ENCODE measurements at regions not wholly inside any gene's neighbourhood (a gene's known extent, or its start where the extent isn't known, plus 50 kb on each side); places are given as distances from the start of the nearest gene placed in this dataset.

- H3K27me3 ChIP-seq: no peaks in the 10 kb centered on the region
- H3K4me1 ChIP-seq (ENCODE audit: insufficient read depth): no peaks in the 10 kb centered on the region
- H3K9me2 ChIP-seq (replicated peaks; ENCODE audit: insufficient read depth): no peaks in the 10 kb centered on the region
- no peaks in the 10 kb centered on the region for H4K20me1 ChIP-seq (ENCODE audit: insufficient read depth, poor library complexity, severe bottlenecking)
- 72% methylated on average over 7 of the region's 7 CpGs for WGBS (ENCODE audit: low lambda C conversion rate, missing lambda C conversion rate)
- no peaks in the 10 kb centered on the region for H3K36me3 ChIP-seq (replicated peaks; ENCODE audit: insufficient read depth, low read depth)
- no peak overlapping the region for H3K4me2 ChIP-seq
- no peak for DNase-seq (ENCODE audit: low spot score)
- TF ChIP-seq CTCF (IDR thresholded peaks at IDR 0.05; ENCODE audit: poor library complexity): no peak
- no peak for TF ChIP-seq EZH2 (IDR thresholded peaks at IDR 0.05; ENCODE audit: borderline replicate concordance)
- TF ChIP-seq EZH2phosphoT487 (IDR thresholded peaks at IDR 0.05; ENCODE audit: low read depth, severe bottlenecking, unreplicated experiment): no peak
- H3K79me2 ChIP-seq: no peaks in the 10 kb centered on the region
- H2AFZ ChIP-seq: no peak overlapping the region
- no peak overlapping the region for H3K4me3 ChIP-seq
- no peak overlapping the region for H3K27ac ChIP-seq
- H3K9me3 ChIP-seq (ENCODE audit: low read depth): no peaks in the 10 kb centered on the region
Observed at GRCh38 chr15:60162251-60162967, 158.3 kb downstream of the FOXB1 start.

- Histone ChIP-seq H3K9me3 (ENCODE audit: low read depth) (no peaks in the 10 kb centered on the region), H3K9me2 (replicated peaks; ENCODE audit: insufficient read depth) (no peaks in the 10 kb centered on the region), H3K4me2 (no peak overlapping the region), H3K27ac (no peak overlapping the region), H4K20me1 (ENCODE audit: insufficient read depth, poor library complexity, severe bottlenecking) (no peaks in the 10 kb centered on the region), H3K27me3 (no peaks in the 10 kb centered on the region), H3K4me1 (ENCODE audit: insufficient read depth) (no peaks in the 10 kb centered on the region), H3K79me2 (no peaks in the 10 kb centered on the region), H3K4me3 (no peak overlapping the region), H3K36me3 (replicated peaks; ENCODE audit: insufficient read depth, low read depth) (no peaks in the 10 kb centered on the region), H2AFZ (no peak overlapping the region)
- no peak for DNase-seq (ENCODE audit: low spot score)
- WGBS (ENCODE audit: low lambda C conversion rate, missing lambda C conversion rate): 72% methylated on average over 4 of the region's 4 CpGs
- no peak for TF ChIP-seq EZH2phosphoT487 (IDR thresholded peaks at IDR 0.05; ENCODE audit: low read depth, severe bottlenecking, unreplicated experiment)
- no peak for TF ChIP-seq EZH2 (IDR thresholded peaks at IDR 0.05; ENCODE audit: borderline replicate concordance)
- TF ChIP-seq CTCF (IDR thresholded peaks at IDR 0.05; ENCODE audit: poor library complexity): no peak
Observed at GRCh38 chr15:60162968-60163355, 158.9 kb downstream of the FOXB1 start.

- H3K9me3 ChIP-seq (ENCODE audit: low read depth): no peaks in the 10 kb centered on the region
- H3K79me2 ChIP-seq: no peaks in the 10 kb centered on the region
- no peaks in the 10 kb centered on the region for H3K9me2 ChIP-seq (replicated peaks; ENCODE audit: insufficient read depth)
- H2AFZ ChIP-seq: no peak overlapping the region
- no peaks in the 10 kb centered on the region for H3K4me1 ChIP-seq (ENCODE audit: insufficient read depth)
- H3K4me3 ChIP-seq: no peak overlapping the region
- H3K27me3 ChIP-seq: no peaks in the 10 kb centered on the region
- no peak overlapping the region for H3K27ac ChIP-seq
- DNase-seq (ENCODE audit: low spot score): no peak
- no peak overlapping the region for H3K4me2 ChIP-seq
- no peaks in the 10 kb centered on the region for H4K20me1 ChIP-seq (ENCODE audit: insufficient read depth, poor library complexity, severe bottlenecking)
- H3K36me3 ChIP-seq (replicated peaks; ENCODE audit: insufficient read depth, low read depth): no peaks in the 10 kb centered on the region
- WGBS (ENCODE audit: low lambda C conversion rate, missing lambda C conversion rate): 91% methylated on average over 3 of the region's 3 CpGs
- TF ChIP-seq EZH2 (IDR thresholded peaks at IDR 0.05; ENCODE audit: borderline replicate concordance): no peak
- no peak for TF ChIP-seq CTCF (IDR thresholded peaks at IDR 0.05; ENCODE audit: poor library complexity)
- no peak for TF ChIP-seq EZH2phosphoT487 (IDR thresholded peaks at IDR 0.05; ENCODE audit: low read depth, severe bottlenecking, unreplicated experiment)
Observed at GRCh38 chr15:60165111-60165510, 161.0 kb downstream of the FOXB1 start.

All from hepatocyte (in vitro differentiated cells).